K562 (cell line): ENCODE measurements at regions not wholly inside any gene's neighbourhood (a gene's known extent, or its start where the extent isn't known, plus 50 kb on each side); places are given as distances from the start of the nearest gene placed in this dataset.

Experiments
- ATAC-seq: fragments of 200-7000 bp; cut with Tn5 transposase; 3 replicates; pipeline ENCODE4 v1.9.1; 2020; ENCODE audit warnings: moderate library complexity
- BruUV-seq: library from RNA; stranded (reverse); fragments of 400-500 nt; replicated peaks from 2 replicates; lab custom pipeline; 2021; lab: Mats Ljungman, UMichigan
- CTCF ChIA-PET: fragments of 300-600 bp; formaldehyde crosslinking; extraction: SDS; loops from one replicate; lab custom pipeline; 2021; ENCODE audit warnings: low intra/inter-chr PET ratio; lab: Yijun Ruan, JAX
- POLR2A ChIA-PET: fragments of 300-600, 350-650 bp; sonication (Branson Sonifier 250); formaldehyde crosslinking; extraction: SDS; loops from one replicate; lab custom pipeline; 2021; ENCODE audit warnings: antibody characterized with exemption, inconsistent platforms; lab: Yijun Ruan, JAX
- DNase-seq, 4 experiments: peaks; one replicate each; pipeline versions ENCODE4 v3.0.0 to v3.0.0-alpha.2; 2011 to 2018; ENCODE audit warnings: low spot score in 3 of 4, mixed read lengths in 3 of 4; ENCODE audit errors: extremely low read depth in 1 of 4
- FAIRE-seq: peaks from 2 replicates; lab custom pipeline; 2011; peaks lifted over from hg19 to GRCh38; lab: Jason Lieb, UNC
- H2AFZ ChIP-seq: 2 replicates; pipeline ENCODE4 v1.6.0; 2011; ENCODE audit warnings: low read depth, low read length, control low read depth, inconsistent platforms
- H3K27ac ChIP-seq: fragments of 200-600 bp; 3 replicates; pipeline ENCODE4 v1.8.0; 2011; ENCODE audit warnings: low read depth, mild to moderate bottlenecking, control low read depth, inconsistent platforms, low read length, moderate library complexity, mixed read lengths; ENCODE audit errors: extremely low read depth
- H3K27me3 ChIP-seq, 2 experiments: fragments of 300-600 bp in 1 of 2; 2 replicates in 1 of 2; 3 replicates in 1 of 2; pipeline versions ENCODE4 v1.6.0 to v1.8.0; 2011; ENCODE audit warnings: inconsistent platforms in 2 of 2, low read length in 2 of 2, mild to moderate bottlenecking in 1 of 2, mixed read lengths in 1 of 2, moderate library complexity in 1 of 2; ENCODE audit not compliant: control insufficient read depth in 2 of 2, insufficient read depth in 2 of 2
- H3K36me3 ChIP-seq: fragments of 300-600 bp; 3 replicates; pipeline ENCODE4 v1.8.0; 2011; ENCODE audit warnings: mild to moderate bottlenecking, low read length, inconsistent platforms; ENCODE audit not compliant: control insufficient read depth, insufficient read depth
- H3K4me1 ChIP-seq, 2 experiments: fragments of 200-600 bp in 1 of 2; replicated peaks in 1 of 2; 2 replicates in 1 of 2; 3 replicates in 1 of 2; pipeline versions ENCODE4 v1.5.1 to v1.8.0; 2011; ENCODE audit warnings: inconsistent platforms in 2 of 2, low read length in 2 of 2, mild to moderate bottlenecking in 1 of 2, mixed read lengths in 1 of 2, moderate library complexity in 1 of 2; ENCODE audit not compliant: control insufficient read depth in 2 of 2, insufficient read depth in 2 of 2
- H3K4me2 ChIP-seq: 2 replicates; pipeline ENCODE4 v1.6.1; 2011; ENCODE audit warnings: low read length, control low read depth, inconsistent platforms, mixed read lengths; ENCODE audit not compliant: insufficient read depth
- H3K4me3 ChIP-seq: fragments of 200-600 bp; sonication (generic), shearing (Covaris generic); 2 replicates; pipeline ENCODE4 v1.5.1; 2016; ENCODE audit warnings: control low read depth, inconsistent platforms
- H3K79me2 ChIP-seq: fragments of 200-600 bp; 3 replicates; pipeline ENCODE4 v1.8.0; 2011; ENCODE audit warnings: low read length, inconsistent platforms; ENCODE audit not compliant: control insufficient read depth, insufficient read depth
- H3K9ac ChIP-seq, 2 experiments: 2 replicates each; pipeline versions ENCODE4 v1.6.0 to v1.6.1; 2011; ENCODE audit warnings: low read depth in 2 of 2, low read length in 2 of 2, control low read depth in 1 of 2, inconsistent platforms in 1 of 2, mild to moderate bottlenecking in 1 of 2, mixed read lengths in 1 of 2; ENCODE audit not compliant: insufficient read depth in 1 of 2
- H3K9me1 ChIP-seq: one replicate; pipeline ENCODE4 v1.6.0; 2011; ENCODE audit warnings: inconsistent platforms, mild to moderate bottlenecking, low read length, moderate library complexity; ENCODE audit not compliant: control insufficient read depth, insufficient read depth
- H3K9me3 ChIP-seq: replicated peaks from 2 replicates; pipeline ENCODE4 v1.5.1; 2011; ENCODE audit warnings: low read depth, low read length, inconsistent platforms; ENCODE audit not compliant: control insufficient read depth, insufficient read depth
- H4K20me1 ChIP-seq: replicated peaks from 2 replicates; pipeline ENCODE4 v1.6.1; 2011; ENCODE audit warnings: low read length, inconsistent platforms, mixed read lengths; ENCODE audit not compliant: control insufficient read depth, insufficient read depth
- GTF2E2 ChIP-seq: fragments of 200-800 bp; sonication (Bioruptor generic); IDR thresholded peaks from 2 replicates; pipeline ENCODE4 v1.6.1; 2016; ENCODE audit warnings: missing genetic modification characterization, missing compliant biosample characterization
- LARP7 ChIP-seq: fragments of 450-650 bp; IDR thresholded peaks from 2 replicates; pipeline ENCODE4 v1.6.1; 2016
- MCM2 ChIP-seq: fragments of 450-650 bp; IDR thresholded peaks from 2 replicates; pipeline ENCODE4 v1.6.1; 2017; ENCODE audit warnings: low read depth, mild to moderate bottlenecking
- NCOA2 ChIP-seq, 2 experiments: fragments of 450-650 bp; IDR thresholded peaks; 2 replicates each; pipeline ENCODE4 v1.6.1; 2018; ENCODE audit warnings: mild to moderate bottlenecking in 2 of 2, moderate library complexity in 1 of 2; ENCODE audit not compliant: partially characterized antibody in 2 of 2
- POU5F1 ChIP-seq: fragments of 150-350 bp; IDR thresholded peaks from 2 replicates; pipeline ENCODE4 v1.6.1; 2014; ENCODE audit warnings: borderline replicate concordance, low read length, low read depth, mild to moderate bottlenecking; ENCODE audit not compliant: partially characterized antibody
- TBL1XR1 ChIP-seq, 2 experiments: IDR thresholded peaks; 2 replicates each; pipeline ENCODE4 v1.6.1; 2012; ENCODE audit warnings: improper control_type of control experiment in 2 of 2, low read length in 2 of 2, mild to moderate bottlenecking in 1 of 2
- TEAD4 ChIP-seq, 2 experiments: sonication (generic) in 1 of 2; formaldehyde crosslinking in 1 of 2; IDR thresholded peaks; 2 replicates each; pipeline versions ENCODE4 v1.6.1 to v1.8.0; 2012 to 2022; ENCODE audit warnings: borderline replicate concordance in 1 of 2, inconsistent platforms in 1 of 2, low read length in 1 of 2, mild to moderate bottlenecking in 1 of 2, missing genetic modification reagents in 1 of 2
- ZFP30 ChIP-seq: fragments of 250-450 bp; sonication (Bioruptor Pico); IDR thresholded peaks from 2 replicates; pipeline ENCODE4 v1.8.0; 2022; ENCODE audit warnings: moderate library complexity, mild to moderate bottlenecking, inconsistent platforms, borderline replicate concordance
- ZKSCAN1 ChIP-seq: fragments of 150-350 bp; IDR thresholded peaks from 2 replicates; pipeline ENCODE4 v1.6.1; 2016; ENCODE audit warnings: low read depth, low read length
- ZNF217 ChIP-seq: sonication (generic); formaldehyde crosslinking; IDR thresholded peaks from 2 replicates; pipeline ENCODE4 v1.8.0; 2022; ENCODE audit warnings: mild to moderate bottlenecking, missing genetic modification reagents
- ZNF263 ChIP-seq: sonication (generic); formaldehyde crosslinking; IDR thresholded peaks from 2 replicates; pipeline ENCODE4 v1.8.0; 2022; ENCODE audit warnings: mild to moderate bottlenecking, missing genetic modification reagents, borderline replicate concordance
- ZNF3 ChIP-seq: fragments of 250-450 bp; sonication (Bioruptor Pico); IDR thresholded peaks from 2 replicates; pipeline ENCODE4 v1.5.0; 2021; ENCODE audit warnings: mild to moderate bottlenecking, moderate library complexity
- ZNF586 ChIP-seq: fragments of 450-650 bp; formaldehyde crosslinking; conservative IDR thresholded peaks from 2 replicates; pipeline ENCODE4 v1.4.0; 2020; ENCODE audit warnings: mild to moderate bottlenecking, moderate library complexity
- ZNF644 ChIP-seq: fragments of 200-800 bp; sonication (Bioruptor generic); IDR thresholded peaks from 2 replicates; pipeline ENCODE4 v1.6.1; 2016; ENCODE audit warnings: low read depth, missing genetic modification characterization, missing compliant biosample characterization
- WGBS: fragments of 100-300 bp; shearing (Covaris generic); methylation state at CpG from one replicate; pipeline ENCODE4 v1.1.6; 2016; ENCODE audit warnings: low coverage, mixed read lengths; ENCODE audit not compliant: insufficient coverage; ENCODE audit errors: missing lambda C conversion rate; 5-methylcytosine and 5-hydroxymethylcytosine counted together
- in situ Hi-C: fragments of 300-500 bp; cut with MboI; formaldehyde crosslinking; loops from 4 replicates; pipeline ENCODE4 v1.15.0; 2018; ENCODE audit warnings: inconsistent platforms, mixed read lengths
- intact Hi-C: fragments of 100-400 bp; cut with micrococcal nuclease; formaldehyde crosslinking; loops from 2 replicates; pipeline ENCODE4 v1.14.2; 2022
- TF ChIP-seq, protein P1 (sequence below): sonication (generic); formaldehyde crosslinking; IDR thresholded peaks from 2 replicates; pipeline ENCODE4 v1.8.0; 2022; ENCODE audit warnings: mild to moderate bottlenecking, low read depth, missing genetic modification reagents
- TF ChIP-seq, protein P2 (sequence below): fragments of 450-650 bp; IDR thresholded peaks from 2 replicates; pipeline ENCODE4 v1.7.1; 2018; ENCODE audit warnings: mild to moderate bottlenecking, low read depth; ENCODE audit not compliant: partially characterized antibody
- TF ChIP-seq, protein P3 (sequence below): fragments of 450-650 bp; conservative IDR thresholded peaks from 2 replicates; pipeline ENCODE4 v1.6.1; 2016; ENCODE audit warnings: missing genetic modification characterization, low read depth, mild to moderate bottlenecking, control low read depth, missing compliant biosample characterization

DNA sequence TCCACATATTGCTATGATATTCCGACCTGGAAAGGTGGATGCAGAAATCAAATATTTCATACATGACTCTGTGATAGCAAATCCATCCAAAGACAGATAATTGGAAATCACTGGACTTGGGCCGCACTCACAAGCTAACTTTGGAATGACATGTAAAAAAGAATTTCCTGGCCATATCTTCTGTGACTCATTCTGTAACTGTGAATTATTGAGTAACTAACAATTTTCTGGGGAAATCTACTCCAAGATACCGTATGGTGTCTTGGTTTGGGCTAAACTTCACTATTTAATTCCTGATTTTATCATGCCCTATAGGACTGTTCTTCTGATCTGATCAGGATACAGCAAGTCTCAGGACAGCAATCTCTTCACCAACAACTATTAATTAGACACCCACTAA is 92.7 kb upstream of the LY86 start:
- no peak overlapping the region for H3K4me3 ChIP-seq
- CTCF ChIA-PET, result no interaction called here
- no peaks in the 10 kb centered on the region for H3K9me3 ChIP-seq
- H2AFZ ChIP-seq, result no peak overlapping the region
- H3K9ac ChIP-seq, result no peak overlapping the region
- H3K27me3 ChIP-seq, result peaks cover 0 to 12% of the 10 kb centered on the region in 2 experiments; a peak in 1 of 5 replicates
- no peaks in the 10 kb centered on the region for H4K20me1 ChIP-seq
- POLR2A ChIA-PET, result no interaction called here
- intact Hi-C loops (loop anchor here (10.0 kb wide), 1 partner anchor 271 kb away; no protein-coding TSS in a partner anchor), in situ Hi-C loops (no loop called here)
- no peak for FAIRE-seq
- H3K27ac ChIP-seq, result no peak overlapping the region
- H3K79me2 ChIP-seq, result no peaks in the 10 kb centered on the region
- H3K9me1 ChIP-seq, result no peaks in the 10 kb centered on the region
- no peaks in the 10 kb centered on the region for H3K36me3 ChIP-seq
- 7% methylated on average over 3 of the region's 3 CpGs for WGBS
- no peak overlapping the region for H3K4me2 ChIP-seq
- no peaks in the 10 kb centered on the region for H3K4me1 ChIP-seq
- DNase-seq, result no peak
- no TSS peak for BruUV-seq
- TF ChIP-seq NCOA2 (IDR thresholded peaks at IDR 0.05; ENCODE audit: partially characterized antibody in 2 of 2) (no peak), ZNF263 (CRISPR knock-in tag) (no peak), POU5F1 (no peak), LARP7 (no peak), ZKSCAN1 (no peak), ZNF3 (CRISPR knock-in tag) (no peak), TEAD4 (IDR thresholded peaks at IDR 0.05; ENCODE audit: low read length) (no peak), TEAD4 (CRISPR knock-in tag; IDR thresholded peaks at IDR 0.05; ENCODE audit: borderline replicate concordance) (no peak), TBL1XR1 (IDR thresholded peaks at IDR 0.05; ENCODE audit: low read length in 2 of 2) (no peak), ZNF586 (CRISPR knock-in tag) (no peak), MCM2 (no peak), GTF2E2 (tag) (no peak), ZNF644 (tag) (no peak), ZFP30 (CRISPR knock-in tag) (no peak), ZNF217 (no peak)
- TF ChIP-seq, protein P1, sequence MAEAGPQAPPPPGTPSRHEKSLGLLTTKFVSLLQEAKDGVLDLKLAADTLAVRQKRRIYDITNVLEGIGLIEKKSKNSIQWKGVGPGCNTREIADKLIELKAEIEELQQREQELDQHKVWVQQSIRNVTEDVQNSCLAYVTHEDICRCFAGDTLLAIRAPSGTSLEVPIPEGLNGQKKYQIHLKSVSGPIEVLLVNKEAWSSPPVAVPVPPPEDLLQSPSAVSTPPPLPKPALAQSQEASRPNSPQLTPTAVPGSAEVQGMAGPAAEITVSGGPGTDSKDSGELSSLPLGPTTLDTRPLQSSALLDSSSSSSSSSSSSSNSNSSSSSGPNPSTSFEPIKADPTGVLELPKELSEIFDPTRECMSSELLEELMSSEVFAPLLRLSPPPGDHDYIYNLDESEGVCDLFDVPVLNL (CRISPR knock-in tag), result no peak
- TF ChIP-seq, protein P2, sequence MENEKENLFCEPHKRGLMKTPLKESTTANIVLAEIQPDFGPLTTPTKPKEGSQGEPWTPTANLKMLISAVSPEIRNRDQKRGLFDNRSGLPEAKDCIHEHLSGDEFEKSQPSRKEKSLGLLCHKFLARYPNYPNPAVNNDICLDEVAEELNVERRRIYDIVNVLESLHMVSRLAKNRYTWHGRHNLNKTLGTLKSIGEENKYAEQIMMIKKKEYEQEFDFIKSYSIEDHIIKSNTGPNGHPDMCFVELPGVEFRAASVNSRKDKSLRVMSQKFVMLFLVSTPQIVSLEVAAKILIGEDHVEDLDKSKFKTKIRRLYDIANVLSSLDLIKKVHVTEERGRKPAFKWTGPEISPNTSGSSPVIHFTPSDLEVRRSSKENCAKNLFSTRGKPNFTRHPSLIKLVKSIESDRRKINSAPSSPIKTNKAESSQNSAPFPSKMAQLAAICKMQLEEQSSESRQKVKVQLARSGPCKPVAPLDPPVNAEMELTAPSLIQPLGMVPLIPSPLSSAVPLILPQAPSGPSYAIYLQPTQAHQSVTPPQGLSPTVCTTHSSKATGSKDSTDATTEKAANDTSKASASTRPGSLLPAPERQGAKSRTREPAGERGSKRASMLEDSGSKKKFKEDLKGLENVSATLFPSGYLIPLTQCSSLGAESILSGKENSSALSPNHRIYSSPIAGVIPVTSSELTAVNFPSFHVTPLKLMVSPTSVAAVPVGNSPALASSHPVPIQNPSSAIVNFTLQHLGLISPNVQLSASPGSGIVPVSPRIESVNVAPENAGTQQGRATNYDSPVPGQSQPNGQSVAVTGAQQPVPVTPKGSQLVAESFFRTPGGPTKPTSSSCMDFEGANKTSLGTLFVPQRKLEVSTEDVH, result no peak
- TF ChIP-seq, protein P3, sequence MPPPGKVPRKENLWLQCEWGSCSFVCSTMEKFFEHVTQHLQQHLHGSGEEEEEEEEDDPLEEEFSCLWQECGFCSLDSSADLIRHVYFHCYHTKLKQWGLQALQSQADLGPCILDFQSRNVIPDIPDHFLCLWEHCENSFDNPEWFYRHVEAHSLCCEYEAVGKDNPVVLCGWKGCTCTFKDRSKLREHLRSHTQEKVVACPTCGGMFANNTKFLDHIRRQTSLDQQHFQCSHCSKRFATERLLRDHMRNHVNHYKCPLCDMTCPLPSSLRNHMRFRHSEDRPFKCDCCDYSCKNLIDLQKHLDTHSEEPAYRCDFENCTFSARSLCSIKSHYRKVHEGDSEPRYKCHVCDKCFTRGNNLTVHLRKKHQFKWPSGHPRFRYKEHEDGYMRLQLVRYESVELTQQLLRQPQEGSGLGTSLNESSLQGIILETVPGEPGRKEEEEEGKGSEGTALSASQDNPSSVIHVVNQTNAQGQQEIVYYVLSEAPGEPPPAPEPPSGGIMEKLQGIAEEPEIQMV, result no peak
- no peak for ATAC-seq
